GM21717 (cell line): ENCODE measurements at regions not wholly inside any gene's neighbourhood (a gene's known extent, or its start where the extent isn't known, plus 50 kb on each side); places are given as distances from the start of the nearest gene placed in this dataset.
"Not testable (repeated sequence)": the region's sequence is repeated elsewhere in the genome, so short reads cannot be mapped to it uniquely, and the experiment has no call there.

ENCODE experiments used
- ATAC-seq: cut with Tn5 transposase; IDR thresholded peaks from one replicate; pipeline ENCODE4 v1.9.1; 2021; ENCODE audit warnings: mild to moderate bottlenecking, moderate library complexity; ENCODE audit not compliant: unreplicated experiment

- ATAC-seq, result no peak
These were observed 149.3 kb upstream of the TGFBR2 start for GRCh38 chr3:30457081-30457480.

DNA sequence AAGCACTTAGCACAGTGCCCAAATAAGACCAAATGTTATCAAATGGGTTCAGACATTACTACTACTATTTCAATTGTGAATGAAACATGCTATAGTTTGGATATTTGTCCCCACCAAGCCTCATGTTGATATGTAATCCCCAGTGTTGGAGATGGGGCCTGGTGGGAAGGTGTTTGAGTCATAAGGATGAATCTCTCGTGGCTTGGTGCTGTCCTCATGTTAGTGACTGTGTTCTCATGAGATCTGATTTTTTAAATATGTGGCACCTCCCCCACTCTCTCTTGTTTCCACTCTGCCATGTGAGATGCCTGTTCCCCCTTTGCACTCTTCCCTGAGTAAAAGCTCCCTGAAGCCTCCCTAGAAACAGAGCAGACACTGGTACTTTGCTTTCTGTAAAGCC, 148.7 kb upstream of the TGFBR2 start:
- ATAC-seq, result no peak

DNA sequence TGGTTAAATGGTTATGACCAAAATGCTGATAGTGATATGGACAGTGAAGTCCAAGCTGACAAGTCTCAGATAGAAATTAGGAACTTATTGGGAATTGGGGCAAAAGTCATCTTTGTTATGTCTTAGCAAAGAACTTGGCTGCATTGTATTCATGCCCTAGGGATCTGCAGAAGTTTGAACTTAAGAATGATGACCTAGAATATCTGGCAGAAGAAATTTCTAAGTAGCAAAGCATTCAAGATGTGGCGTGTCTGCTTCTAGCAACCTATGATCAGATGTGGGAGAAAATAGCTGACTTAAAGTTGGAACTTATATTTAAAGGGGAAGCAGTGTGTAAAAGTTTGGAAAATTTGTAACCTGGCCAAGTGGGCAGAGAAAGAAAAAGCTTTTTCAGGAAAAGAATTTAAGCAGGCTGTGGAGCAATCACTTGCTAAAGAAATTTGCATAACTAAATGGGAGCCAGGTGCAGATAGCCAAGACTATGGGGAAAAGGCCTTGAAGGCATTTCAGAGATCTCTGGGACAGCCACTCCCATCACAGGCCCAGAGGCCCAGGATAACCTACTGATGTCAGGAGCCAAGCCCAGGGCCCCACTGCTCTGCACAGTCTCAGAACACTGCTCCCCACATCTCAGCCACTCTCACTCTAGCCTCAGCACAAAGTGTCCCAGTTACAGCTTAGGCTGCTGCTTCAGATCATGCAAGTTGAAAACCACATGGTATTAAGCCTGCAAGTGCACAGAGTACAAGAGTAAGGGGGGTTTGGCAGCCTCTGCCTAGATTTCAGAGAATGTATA, 147.8 kb upstream of the TGFBR2 start:
- no peak for ATAC-seq

DNA sequence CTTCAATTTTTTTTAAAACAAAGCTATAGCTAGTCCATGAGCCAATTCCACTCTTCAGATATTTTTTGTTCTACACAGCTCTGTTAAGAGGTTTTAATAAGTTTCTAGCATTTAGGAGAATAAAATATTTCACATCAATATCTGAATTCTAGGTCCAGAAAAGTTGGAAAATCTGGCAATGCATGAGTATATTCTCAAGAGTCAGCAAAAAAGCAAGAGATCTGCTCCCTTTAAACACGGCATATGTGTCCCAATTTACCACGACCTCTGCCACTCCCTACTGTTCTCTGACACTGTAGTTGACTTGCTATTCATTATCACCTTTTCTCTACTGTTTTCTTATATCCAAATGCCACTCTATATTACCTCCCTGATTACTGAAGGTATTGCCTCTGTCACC, 145.1 kb upstream of the TGFBR2 start:
- ATAC-seq, result no peak

GRCh38 chr3:30462721-30463470, 143.5 kb upstream of the TGFBR2 start:
- no peak for ATAC-seq

GRCh38 chr3:30464381-30464780, 142.0 kb upstream of the TGFBR2 start:
- no peak for ATAC-seq

GRCh38 chr3:30465454-30465853, 140.9 kb upstream of the TGFBR2 start:
- no peak for ATAC-seq

- ATAC-seq, result no peak
These were observed 138.7 kb upstream of the TGFBR2 start for GRCh38 chr3:30467596-30468238.

DNA sequence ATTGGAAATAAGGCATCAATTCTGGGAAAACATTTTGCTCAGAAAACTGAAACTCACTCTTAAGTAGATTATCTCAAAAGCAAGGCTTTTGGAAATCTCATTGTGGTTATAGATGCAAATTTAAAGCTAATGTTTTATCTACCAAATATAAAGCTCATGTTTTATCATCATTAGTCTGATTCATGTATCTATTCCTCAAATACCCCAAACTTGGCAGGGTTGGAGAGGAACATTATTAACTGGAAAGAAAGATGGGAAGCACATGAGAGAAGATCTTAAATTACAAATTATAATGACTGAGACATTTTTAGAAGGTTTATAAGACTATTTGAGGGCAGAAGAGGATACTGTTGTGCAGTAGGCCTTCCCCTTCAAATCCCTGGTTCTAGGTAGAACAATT, 137.3 kb upstream of the TGFBR2 start:
- no peak for ATAC-seq

DNA sequence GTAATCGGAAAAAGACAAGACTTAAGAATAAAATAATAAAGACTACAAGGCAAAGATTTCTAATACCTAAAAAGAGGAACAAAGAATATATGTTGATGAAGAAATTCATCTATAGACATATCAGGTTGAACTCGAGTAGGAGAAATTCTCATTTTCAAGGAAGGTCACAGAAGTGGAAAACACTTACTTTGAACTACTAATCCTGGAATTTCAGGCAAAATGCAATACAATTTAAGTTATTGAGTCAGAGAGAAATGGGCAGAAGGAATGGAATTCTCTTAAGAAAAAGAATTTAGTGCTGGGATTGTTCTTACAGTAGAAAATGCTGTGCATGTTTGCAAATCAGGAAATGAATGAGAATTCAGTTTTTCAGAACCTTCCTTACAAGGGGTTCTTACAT, 135.9 kb upstream of the TGFBR2 start:
- no peak for ATAC-seq

- no peak for ATAC-seq
These were observed 135.3 kb upstream of the TGFBR2 start for GRCh38 chr3:30471066-30471465.

- no peak for ATAC-seq
These were observed 134.5 kb upstream of the TGFBR2 start for GRCh38 chr3:30471796-30472489.

GRCh38 chr3:30473374-30474051, 132.9 kb upstream of the TGFBR2 start:
- no peak for ATAC-seq

DNA sequence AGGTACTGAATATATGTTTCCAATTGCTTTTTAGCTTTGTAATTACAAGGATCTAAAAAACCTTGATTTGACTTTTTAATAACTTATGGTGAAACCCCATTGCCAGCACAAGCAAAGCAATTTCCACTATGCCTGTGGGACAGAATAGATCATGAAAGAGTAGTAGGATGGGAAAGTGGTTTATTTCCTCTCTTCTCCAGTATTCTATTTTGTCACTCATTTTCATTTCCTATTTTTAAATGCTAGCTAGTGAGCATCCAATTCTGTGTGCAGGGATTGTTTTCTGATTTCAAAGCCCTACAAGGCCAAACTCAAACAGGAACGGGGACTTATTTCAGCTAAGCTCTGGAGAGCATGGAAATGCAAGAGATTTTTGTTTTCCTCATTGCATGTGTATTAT, 132.0 kb upstream of the TGFBR2 start:
- no peak for ATAC-seq

- ATAC-seq, result peak; percentile 93
These were observed 131.2 kb upstream of the TGFBR2 start for GRCh38 chr3:30475038-30475808.

DNA sequence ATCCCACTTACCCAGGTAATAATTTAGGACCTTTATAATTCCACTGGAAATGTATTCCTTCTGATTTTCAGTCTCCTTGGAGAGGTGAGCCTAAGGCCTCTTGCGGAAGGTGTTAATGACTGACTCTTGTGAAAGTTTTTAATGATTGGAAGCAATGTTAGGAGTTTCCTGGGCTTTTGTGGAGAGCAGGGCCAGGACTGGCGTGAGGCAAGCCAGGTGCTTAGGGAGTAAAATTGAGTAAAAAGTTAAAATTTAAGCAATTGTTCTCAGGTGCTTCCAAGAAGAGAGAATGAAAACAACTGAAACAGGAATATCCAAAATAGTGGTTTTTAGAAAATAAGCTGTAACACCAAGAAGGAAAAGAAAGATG, 130.6 kb upstream of the TGFBR2 start:
- no peak for ATAC-seq

- ATAC-seq, result no peak
These were observed 129.9 kb upstream of the TGFBR2 start for GRCh38 chr3:30476368-30477084.

DNA sequence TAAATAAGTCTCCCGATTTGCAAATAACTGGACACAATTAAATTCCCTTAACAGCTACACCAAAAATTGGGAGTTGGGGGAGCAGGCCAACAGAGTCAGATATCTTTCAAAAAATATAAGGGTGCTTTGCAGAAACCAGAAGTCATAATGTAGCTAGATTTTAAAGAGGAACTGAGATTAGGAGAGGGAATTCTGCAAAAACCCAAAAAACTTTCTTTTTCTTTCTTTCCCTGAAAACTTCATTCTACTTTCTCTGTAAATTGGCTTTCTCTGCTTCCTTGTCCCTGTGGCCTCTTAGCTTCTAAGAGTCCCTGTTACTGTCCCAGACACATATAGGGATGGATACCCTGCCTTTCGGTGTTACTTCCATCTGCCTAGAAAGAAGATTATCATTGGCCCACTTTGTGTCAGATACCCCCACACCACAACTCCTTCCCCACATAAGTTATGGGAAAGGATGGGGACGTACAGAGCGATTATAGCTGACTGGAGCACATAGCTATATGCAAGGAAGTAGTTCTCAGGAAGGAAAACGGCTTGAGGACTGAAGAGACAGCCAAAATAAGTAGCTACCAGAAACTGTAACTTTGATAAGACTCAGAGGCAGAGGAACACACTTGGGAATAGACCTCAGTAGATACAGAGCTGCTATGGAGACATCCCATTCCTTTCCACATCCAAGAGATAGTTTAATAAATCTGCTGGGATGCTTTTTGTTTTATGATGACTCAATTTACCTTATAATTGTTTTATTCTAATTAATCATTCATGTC, 129.1 kb upstream of the TGFBR2 start:
- ATAC-seq, result no peak

DNA sequence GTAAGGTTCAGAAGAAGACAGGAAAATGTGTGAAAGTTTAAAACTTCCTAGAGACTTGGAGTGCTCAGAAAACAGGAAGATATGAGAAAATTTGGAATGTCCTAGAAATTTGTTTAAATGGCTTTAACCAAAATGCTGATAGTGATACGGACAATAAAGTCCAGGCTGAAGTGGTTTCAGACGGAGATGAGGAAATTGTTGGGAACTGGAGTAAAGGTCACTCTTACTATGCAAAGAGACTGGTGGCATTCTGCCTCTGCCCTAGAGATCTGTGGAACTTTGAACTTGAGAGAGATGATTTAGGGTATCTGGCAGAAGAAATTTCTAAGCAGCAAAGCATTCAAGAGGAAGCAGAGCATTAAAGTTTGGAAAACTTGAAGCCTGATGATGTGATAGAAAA, 126.7 kb upstream of the TGFBR2 start:
- not testable (repeated sequence) for ATAC-seq
